Stimulated activated CD8-positive, alpha-beta memory T cell treated with anti-CD3 and anti-CD28 coated beads, Interleukin-12 subunit alpha, Interleukin-12 subunit beta, amount 100 ng/mL, for 24 hours (primary cell): ENCODE measurements at regions not wholly inside any gene's neighbourhood (a gene's known extent, or its start where the extent isn't known, plus 50 kb on each side); places are given as distances from the start of the nearest gene placed in this dataset.

Experiments used
- DNase-seq: peaks from one replicate; pipeline ENCODE4 v3.0.0-alpha.2; 2020; ENCODE audit errors: extremely low read depth

DNA sequence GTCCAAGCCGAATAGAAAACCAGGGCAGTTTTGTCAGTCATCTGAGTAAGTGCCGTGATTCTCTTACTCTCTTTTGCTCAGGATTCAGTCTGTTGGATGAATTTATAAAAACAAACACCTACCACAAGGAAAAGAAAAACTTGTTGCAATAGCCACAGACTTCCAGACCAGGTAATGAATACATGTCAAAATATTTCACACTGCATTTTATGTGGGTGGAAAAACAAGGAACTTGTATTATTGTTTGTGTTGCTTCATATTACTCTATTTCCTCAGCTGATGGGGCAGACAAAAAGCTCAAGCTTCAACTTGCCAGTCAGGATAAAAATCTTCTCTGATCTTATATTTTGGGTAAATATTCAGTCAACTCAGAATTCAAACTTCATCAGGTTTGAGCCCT is 1125.7 kb downstream of the NLGN4Y start:
- DNase-seq = no peak

GRCh38 chrY:15688531-15688930 is 1164.2 kb downstream of the NLGN4Y start:
- DNase-seq = no peak

DNA sequence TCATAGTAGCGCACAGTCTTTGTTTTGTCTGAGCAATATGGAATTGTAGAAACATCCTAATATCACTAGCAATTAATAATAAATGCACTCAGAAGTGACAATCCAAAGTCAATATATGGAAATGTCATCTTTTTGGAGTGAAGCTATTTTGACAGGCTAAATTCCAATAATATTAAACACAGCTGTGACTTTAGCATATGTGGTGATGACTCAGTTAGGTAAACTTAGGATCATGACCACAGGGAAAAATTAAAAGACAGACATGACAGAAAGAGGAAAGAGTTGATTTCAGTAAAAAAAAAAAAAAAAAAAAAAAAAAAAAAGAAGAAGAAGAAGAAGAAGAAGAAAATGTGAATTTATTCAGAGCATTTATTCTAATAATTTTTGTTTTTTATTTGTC is 1165.7 kb downstream of the NLGN4Y start:
- no peak for DNase-seq

- DNase-seq = no peak
Measured at GRCh38 chrY:15702131-15702530, 1177.8 kb downstream of the NLGN4Y start.

- DNase-seq = no peak
Measured at GRCh38 chrY:15704906-15705305, 1180.6 kb downstream of the NLGN4Y start.

- no peak for DNase-seq
Measured at GRCh38 chrY:15749533-15750433, 1225.5 kb downstream of the NLGN4Y start.

DNA sequence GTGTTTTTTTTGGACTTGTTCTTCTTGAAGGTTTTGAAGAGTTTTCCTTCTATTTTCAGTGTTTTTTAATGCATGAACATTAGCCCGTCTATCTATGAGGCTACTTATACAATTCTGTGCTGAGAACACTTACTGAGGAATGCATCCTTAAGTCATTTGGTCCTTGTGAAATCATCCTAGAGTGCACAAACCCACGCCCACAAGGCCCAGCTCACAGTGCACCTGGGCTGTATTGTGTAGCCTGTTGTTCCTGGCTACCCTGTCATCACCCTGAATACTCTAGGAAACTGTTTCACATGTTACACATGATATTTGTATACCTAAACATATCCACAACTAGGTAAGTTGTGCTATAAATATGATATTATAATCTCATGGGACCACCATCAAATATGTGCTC is 1226.7 kb downstream of the NLGN4Y start:
- DNase-seq = no peak

GRCh38 chrY:15756266-15756665 is 1231.9 kb downstream of the NLGN4Y start:
- DNase-seq = no peak

DNA sequence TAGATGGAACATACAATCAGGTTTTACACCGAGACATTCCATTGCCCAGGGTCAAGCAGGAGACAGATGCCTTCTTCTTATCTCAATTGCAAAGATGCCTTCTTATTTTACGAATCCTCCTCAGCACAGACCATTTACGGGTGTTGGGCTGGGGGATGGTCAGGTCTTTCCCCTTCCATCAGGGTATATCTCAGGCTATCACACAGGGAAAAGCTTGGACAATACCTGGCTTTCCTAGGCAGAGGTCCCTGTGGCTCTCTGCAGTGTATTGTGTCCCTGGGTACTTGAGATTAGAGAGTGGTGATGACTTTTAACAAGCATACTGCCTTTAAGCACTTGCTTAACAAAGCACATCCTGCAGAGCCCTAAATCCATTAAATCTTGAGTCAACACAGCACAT is 1249.2 kb downstream of the NLGN4Y start:
- DNase-seq = no peak

GRCh38 chrY:15775880-15776279 is 1251.6 kb downstream of the NLGN4Y start:
- no peak for DNase-seq

DNA sequence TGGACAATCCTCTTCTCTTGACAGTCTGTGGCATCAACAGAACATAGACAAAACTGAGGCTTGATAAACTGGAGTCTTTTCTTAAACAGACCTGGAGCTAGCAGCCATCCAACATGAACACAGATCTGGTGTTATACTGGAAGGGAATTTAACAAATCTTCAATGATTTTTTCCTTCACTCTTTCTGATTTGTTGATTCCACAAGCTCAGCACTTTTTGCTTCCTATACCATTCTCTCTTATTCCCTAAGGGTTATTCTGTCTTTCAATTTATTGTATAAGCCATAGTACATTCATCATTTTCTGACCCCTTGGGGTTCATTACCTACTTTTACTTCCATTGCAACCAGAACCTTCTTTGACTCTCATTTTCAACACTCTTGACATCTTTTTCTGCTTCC is 1255.6 kb downstream of the NLGN4Y start:
- DNase-seq = no peak

- DNase-seq = no peak
Measured at GRCh38 chrY:15800021-15800420, 1275.7 kb downstream of the NLGN4Y start.

- DNase-seq = no peak
Measured at GRCh38 chrY:15805985-15806384, 1281.7 kb downstream of the NLGN4Y start.

GRCh38 chrY:15814241-15814640 is 1289.9 kb downstream of the NLGN4Y start:
- no peak for DNase-seq
